Right hindlimb (tissue), 1 donor: ENCODE measurements at regions not wholly inside any gene's neighbourhood (a gene's known extent, or its start where the extent isn't known, plus 50 kb on each side); places are given as distances from the start of the nearest gene placed in this dataset.
A peak's percentile ranks its signal among the peaks of the same experiment; 100 is the strongest.

ENCODE experiments used
- DNase-seq: peaks from one replicate; pipeline ENCODE4 v3.0.0-alpha.2; 2018

DNA sequence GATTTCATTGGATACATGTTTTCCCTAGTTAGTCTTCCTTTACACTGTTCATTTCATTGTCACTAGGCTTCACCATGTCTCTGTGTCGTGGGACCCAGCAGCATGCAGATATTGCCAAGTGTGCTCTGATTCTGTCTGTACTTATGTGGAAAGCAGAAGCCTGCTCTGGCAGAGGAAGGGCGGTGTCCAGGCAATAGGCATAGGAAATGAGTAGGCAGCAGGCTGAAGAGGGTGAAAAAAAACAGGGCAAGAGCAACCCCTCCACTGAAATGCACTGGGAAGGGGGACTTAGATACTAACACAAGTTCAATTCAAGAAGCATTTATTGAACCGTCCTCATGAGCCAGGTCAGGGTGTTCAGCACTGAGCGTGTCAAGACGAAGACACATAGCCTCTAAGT lies 85.2 kb upstream of the VAV3 start:
- no peak for DNase-seq

DNA sequence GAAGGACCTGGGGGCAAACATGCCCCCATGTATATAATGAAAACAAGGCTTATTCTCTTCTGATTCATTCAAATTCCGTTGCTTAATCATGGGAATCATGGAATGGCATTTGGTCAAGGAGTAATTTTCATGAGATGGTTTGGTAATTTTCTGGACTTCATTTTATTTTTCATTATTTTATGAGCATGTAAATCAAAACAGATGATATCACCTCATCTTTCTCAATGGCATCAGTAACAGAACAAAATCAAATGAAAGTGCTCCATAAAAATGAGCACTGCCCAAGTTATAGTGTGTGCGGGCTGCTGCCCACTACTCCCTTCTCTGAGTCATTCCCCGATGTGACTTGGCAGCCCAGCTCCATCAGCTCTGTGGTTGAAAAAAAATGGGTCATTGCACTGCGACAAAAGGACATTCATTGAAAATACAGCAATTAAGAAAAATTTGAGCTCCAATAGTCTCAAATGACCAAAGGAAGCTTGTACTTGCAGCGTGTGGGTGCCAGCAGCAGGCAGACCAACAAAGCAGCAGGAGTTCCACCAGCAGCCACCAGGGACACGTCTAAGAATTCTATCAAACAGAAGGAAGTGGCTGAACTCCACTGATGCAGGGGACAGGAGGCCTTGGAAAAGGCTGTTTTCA lies 84.3 kb upstream of the VAV3 start:
- peak; percentile 39 for DNase-seq

DNA sequence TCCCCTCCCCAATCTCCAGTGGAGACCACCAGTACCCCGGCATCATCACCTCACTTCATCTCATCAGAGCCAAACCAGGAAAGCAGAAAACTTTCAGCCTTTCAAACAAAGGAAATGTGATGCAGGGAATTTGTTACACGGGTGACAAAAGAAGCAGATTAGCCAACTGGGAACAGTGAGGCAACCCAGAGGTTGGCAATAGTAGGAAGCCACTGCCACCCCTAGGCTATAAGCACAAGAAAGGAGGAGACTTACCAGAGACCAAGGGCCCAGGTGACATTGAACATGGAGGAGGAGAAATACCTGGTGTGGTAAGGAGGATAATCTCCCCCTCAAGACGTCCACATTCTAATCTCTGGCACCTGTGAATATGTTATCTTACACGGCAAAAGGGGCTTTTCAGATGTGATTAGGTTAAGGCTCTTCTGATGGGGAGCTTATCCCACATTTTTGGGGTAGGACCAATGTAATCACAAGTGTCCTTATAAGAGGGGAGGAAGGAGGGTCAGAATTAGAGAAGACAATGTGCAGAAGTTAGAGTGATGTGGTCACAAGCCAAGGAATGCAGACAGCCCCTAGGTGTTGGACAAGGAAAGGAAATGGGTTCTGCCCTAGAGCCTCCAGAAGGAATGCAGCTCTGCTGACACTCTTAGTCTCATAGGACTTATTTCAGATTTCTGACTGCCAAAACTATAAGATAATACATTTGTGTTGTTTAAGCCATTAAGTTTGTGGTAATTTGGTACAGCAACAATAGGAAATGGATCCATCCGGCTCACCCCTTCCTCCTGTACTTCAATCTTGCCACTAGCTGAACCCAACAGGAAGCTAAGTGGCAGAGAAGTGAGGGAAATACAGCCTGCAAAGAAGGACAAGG lies 83.6 kb upstream of the VAV3 start:
- DNase-seq, result no peak

DNA sequence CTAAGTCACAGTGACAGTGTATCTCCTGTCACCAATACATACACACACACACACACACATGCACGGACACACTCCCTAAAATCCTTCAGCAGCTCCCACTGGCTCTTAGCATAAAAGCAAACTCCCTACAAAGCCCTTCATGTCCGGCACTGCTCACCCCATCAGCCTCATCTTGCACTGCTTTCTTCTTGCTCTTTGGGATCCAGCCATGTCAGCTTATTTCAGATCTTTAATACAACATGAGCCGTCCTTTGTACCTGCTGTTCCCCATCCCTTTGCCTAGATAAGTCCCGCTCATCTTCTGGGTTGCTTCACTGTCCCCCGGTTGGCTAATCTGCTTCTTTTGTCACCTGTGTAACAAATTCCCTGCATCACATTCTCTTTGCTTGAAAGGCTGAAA lies 82.1 kb upstream of the VAV3 start:
- no peak for DNase-seq

DNA sequence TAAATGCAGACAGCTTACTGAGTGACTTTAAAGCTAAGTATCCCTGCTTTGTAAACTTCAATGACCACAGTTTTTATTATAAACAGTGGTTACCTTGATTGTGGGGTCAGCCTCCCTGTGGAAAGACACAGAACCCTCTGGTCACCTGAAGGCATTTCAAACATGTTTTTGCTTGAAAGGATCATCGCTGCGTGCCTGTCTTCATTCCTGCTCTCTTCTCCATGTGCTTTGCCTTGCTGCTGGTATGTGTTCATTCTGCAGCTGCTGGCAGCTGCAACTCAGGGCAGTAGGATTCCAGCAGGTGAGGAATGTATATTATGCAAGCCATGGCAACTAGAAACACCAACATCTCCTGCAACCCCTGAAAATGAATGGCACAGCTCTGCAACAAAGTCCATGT lies 81.0 kb upstream of the VAV3 start:
- DNase-seq, result no peak

DNA sequence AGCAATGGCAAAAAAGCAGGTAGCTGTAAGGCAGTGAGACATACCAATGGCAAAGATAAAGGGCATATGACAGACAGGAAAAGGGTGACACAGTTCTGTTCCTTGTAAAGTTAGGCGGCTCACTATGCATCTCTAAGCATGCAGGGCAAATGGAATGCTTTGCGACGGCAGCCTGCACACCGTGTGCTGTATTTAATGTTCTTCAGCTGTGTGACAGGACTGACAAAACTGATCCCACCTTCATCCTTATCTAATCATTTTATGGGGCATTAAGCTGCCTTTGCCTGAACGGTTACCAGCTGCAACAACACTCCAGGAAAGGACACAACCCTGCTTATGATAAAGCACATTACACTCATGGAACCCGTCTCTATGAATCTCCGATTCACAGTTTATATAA lies 80.5 kb upstream of the VAV3 start:
- DNase-seq, result no peak

DNA sequence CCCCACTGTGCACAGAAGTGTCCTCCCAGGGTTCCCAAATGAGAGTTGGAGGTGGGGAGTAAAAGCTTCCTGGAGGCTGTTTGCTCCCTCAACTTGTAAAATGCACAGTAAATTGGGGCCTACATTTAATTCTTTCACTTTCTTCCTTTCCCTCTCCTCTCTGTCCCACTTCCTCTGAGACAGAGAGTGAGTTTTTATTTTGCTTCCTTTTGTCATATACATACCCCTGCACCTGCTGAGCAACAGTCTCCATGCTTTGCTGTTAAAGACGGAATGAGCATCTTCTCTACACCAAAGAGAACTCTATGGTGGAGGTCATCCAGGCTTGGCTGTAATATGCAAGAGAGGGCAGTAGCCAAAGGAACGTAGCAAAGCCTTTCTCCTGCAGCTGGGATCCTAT lies 79.3 kb upstream of the VAV3 start:
- DNase-seq, result no peak

DNA sequence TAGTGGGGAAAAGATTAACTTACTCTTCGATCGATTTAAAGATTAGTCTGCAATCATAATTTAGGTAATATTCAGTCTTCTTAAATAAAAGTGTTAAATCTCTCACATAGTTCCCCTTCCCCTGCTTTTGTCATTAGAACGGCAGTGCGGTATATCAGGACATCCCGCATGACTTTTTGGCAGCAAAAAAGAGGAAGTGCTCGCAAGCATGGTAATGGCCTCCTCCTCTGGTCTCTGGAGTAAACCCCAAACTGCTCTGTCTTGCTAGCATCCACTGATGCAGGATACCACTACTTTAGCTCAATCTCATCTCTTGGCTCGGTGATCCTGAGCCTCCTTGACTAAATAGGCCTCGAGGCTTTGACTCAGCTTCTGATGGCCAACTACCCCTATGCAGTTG lies 78.7 kb upstream of the VAV3 start:
- DNase-seq, result no peak

DNA sequence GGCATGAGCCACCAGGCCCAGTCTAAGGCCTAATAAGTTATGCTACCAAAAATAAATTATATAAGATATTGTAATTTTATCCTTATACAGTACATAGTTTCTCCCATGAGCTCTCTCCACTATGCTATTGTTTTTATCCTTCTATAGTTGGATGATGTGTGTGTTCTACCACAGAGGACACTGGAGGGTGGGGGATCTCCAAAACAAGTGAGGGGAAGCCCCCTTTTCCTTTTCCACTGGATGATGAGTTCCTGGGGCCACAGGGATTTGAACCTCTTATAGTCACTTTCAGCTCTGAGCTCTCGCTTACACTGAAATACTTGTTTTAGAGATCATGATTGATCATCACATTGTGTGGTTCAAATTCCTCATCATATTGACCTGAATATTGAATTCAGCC lies 77.6 kb upstream of the VAV3 start:
- no peak for DNase-seq

DNA sequence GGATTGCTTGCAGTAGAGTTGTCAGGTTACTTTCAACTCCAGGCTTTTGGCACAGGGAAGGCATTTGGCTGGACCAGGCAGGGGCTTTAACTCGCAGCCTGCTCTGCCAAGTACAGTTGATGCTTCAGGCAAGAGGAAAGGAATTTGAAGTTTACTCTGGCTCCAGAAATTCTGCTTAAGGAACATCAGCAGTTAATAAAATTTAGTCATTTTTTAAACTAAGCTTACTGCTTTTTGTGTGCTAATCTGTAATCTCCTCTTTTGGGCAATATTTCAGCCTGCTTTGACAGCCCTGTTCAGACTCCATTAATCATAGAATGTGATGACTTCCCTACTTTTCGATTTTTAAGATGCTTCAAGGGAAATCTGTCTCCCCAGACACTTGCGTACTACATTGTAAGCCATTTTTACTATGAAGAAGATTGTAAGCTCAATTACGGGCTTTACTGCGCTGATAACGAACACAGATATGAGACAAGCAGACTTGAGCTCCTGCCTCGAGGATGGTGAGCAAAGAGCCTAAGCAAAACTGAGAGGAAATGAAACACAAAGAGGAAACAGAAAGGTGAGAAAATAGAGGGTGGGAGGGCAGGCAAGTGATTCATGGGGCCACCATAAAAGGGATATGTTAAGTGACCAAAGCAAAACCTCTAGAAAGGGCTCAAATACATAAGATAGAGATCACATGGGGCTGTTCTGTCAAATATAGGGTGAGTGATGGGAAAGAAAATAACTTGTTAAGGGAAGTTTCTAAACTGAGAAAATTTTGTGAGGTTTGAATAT lies 76.6 kb upstream of the VAV3 start:
- DNase-seq, result peak; percentile 69

DNA sequence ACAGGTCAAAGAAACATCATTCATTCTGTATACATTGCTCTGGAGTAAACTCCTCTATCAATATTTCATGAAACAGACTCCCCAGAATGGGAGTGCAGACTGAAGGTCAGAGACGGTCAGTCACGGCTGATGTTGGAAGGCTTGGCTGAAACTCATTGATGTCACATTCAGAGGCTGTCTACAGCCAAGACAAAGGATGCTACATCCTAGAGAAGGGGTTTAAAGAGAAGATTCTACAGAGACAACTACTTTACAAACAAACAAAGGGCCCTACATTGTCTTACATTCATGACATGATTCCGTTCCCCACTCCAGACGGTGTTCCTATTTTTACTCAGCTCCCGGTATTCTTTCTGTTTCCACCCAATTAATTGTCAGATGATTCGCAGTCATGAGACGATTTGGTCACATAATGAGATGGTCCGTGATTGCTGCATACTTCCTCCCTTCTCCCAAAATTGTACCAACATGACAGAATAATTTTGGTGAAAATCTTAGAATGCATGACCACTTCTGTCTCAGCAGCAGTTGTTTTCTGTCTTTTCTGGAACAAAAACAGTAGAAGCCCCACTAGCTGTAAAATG lies 73.8 kb upstream of the VAV3 start:
- no peak for DNase-seq

DNA sequence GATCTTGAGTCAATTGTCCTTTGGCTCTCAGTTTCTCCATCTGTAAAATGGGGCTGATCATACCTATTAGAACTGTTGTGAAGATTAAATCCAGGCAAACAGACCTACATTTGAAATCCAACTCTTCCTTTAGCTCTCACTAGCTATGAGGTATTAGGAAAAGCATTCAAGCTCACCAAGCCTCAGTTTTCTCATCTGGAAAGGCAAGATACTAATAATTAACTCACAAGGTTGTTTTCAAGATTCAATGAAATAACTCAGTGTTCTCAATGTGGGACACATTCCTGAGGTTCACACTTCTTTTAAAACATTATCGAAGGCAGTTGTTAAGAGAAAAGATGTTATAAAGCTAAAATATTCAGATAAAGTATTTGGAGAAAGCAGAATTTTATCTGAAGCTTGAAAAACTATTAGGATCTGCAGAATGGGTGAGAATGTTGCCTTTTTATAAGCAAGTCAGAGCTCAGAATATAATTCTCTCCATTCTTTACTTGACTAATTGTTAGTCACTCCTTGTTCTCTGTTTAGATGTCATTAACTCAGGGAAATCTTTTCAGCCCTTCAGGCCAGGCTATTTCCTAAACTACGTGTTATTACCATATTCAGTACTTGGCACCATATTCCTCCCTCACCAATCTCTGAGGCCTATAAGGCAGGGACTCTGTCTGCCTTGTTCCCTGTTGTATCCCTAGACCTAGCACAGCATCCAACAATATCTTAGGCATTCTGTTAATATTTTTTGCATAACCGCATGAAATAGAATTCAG lies 72.0 kb upstream of the VAV3 start:
- no peak for DNase-seq

DNA sequence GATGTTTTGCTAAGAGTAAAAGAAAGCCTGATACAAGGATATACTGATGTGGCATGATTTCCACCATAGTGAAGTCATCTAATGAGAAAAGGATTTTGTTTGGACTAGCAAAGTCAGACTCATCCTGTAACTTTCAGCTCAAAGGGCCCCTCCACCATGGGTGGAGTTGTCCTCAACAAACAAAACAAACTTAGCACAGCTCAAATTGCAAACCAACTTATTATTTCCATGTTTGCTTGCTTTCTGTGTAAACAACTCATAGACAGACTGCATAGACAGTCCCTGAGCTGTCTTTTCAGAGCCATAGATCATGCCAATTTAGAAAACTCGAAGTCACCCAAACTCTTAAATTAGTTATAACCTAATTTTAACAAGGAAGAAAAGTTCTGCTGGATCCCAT lies 69.4 kb upstream of the VAV3 start:
- DNase-seq, result peak; percentile 34

DNA sequence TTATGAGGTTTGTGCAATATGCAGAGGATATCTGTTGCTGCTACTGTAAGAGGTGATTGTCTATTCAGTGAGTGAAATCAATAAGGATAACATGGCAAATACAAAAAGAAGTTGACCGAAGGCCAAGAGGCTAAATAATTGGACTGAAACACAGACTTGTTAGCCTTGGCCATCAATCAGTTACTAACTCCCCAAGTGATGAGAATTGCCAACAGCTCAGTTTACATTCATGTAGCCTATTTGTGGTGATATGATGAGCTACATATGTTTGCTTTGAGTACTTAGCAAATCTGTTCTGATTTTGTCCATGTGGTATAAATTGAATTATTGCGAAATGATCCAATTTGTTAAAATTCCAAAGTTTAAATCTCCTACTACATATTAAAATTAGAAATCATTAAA lies 68.6 kb upstream of the VAV3 start:
- DNase-seq, result no peak

DNA sequence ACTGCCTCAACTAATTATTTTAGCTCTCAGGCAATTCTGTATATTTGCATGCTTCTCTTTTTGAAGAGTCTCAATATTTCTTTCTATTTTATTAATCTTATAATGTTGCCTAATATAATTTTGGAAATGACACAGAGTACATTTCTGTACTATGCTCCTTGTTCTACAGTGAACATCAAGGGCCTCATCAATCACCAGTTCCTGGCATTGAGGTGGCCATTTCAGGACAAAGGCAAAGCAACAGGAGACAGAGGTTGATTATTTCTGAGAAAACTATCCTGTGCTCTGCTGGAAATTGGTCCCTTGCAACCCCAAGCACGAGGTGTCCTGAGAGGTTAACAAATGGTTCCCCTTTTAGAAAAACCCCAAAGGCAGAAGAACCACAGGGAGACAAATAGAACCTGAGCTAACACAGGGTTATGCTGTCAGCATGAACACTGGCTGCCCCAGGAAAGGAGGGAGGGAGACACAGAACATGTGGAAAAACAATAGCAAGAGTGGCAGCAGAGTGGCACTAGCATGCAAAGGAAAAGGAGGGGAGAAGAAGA lies 63.9 kb upstream of the VAV3 start:
- DNase-seq, result no peak

DNA sequence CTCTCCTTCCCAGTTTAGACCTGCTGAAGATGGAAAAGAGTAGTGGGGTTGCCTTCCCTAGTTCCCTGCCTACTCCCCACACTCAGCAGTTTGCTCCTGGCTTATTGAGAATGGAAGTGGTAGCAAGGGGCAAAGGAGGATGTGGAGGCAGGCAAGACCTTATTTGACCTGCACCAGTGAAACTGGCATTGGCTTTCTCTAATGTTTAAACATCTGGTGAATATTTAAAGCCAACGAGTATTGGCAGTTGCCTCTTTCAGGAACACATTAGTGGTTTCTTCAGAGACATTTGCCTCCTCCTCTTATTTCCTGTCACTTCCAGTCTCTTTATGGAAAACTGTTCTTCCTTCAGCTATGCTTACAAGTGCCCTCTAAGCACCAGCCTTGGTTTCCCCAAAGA lies 62.4 kb upstream of the VAV3 start:
- DNase-seq, result no peak

DNA sequence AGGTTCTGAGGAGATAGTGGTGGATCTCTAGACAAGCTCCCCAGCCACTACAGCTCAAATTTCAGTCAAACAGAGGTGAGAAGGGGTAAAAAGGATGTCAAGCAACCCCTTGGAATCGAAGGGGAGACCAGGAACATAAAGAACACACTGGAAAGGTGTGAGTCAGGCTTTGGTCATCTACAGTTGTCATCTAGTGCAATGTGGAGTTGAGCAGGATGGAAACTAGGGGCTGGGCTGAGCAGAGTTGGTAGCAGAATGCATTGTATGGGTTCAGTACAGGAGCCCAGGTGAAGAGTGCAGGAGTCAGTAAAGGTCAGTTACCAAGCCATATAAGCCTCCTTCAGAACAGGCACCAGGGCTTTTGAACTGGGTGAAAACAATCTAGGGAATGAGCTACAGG lies 52.7 kb upstream of the VAV3 start:
- no peak for DNase-seq

DNA sequence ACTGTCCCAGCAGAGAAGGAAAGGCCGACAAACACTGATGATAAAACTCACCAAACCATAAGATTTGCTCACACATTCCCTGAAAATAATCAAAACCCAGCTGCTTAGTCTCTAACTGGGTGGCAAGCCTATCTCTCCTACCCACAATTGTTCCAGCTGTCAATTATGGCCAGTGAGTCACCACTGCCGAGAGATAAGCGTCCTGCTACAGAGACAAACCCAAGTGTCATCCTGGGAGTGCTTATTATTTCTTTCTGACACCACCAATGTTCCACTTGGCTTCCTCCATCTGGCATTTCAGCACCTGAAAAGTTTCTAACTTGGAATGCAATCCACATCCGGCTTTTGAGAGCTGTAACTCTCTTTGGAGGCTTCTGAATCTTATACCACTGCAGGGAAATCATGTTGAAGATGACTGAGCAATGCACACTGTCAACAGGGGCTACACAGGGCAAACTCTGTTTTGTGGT lies 51.5 kb upstream of the VAV3 start:
- DNase-seq, result no peak
